GM21367 (cell line): ENCODE measurements at regions not wholly inside any gene's neighbourhood (a gene's known extent, or its start where the extent isn't known, plus 50 kb on each side); places are given as distances from the start of the nearest gene placed in this dataset.
"Not testable (repeated sequence)": the region's sequence is repeated elsewhere in the genome, so short reads cannot be mapped to it uniquely, and the experiment has no call there.

ENCODE experiments used
- ATAC-seq: cut with Tn5 transposase; IDR thresholded peaks from one replicate; pipeline ENCODE4 v1.9.1; 2021; ENCODE audit not compliant: unreplicated experiment

DNA sequence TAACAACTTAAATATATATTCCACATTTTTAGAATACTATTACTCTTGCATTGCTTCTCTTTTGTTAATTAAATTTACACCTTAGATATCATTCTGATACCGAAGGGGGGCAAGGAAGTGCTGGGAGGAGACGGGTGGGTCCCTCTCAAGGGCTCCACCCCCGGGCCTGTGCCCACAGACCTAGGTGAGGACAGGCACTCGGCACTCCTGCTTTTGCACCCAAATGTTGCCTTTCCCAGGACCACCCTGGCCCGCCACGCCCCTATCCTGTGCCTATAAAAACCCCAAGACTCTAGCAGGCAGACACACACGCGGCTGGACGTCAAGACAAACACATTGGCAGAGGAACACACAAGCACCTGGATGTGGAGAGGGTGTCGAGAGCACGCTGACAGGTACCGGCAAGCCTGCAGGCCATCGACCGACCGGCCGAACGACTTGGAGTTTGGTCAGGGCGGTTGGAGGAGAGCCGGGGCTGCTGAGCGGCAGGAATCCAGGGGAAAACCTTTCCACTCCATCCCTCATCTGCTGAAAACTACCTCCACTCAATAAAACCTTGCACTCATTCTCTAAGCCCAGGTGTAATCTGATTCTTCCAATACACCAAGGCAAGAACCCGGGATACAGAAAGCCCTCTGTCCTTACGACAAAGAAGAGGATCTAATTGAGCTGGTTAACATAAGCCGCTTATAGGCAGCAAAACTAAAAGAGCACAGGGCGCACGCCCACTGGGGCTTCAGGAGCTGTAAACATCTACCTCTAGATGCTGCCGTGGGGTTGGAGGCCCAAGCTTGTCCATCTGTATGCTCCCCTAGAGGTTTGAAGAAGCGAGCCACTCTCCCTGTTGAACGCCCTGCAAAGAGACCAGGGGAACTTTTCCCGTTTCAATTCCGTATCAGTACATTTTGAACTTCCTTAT lies 197.4 kb upstream of the PRSS16 start:
- ATAC-seq = no peak

DNA sequence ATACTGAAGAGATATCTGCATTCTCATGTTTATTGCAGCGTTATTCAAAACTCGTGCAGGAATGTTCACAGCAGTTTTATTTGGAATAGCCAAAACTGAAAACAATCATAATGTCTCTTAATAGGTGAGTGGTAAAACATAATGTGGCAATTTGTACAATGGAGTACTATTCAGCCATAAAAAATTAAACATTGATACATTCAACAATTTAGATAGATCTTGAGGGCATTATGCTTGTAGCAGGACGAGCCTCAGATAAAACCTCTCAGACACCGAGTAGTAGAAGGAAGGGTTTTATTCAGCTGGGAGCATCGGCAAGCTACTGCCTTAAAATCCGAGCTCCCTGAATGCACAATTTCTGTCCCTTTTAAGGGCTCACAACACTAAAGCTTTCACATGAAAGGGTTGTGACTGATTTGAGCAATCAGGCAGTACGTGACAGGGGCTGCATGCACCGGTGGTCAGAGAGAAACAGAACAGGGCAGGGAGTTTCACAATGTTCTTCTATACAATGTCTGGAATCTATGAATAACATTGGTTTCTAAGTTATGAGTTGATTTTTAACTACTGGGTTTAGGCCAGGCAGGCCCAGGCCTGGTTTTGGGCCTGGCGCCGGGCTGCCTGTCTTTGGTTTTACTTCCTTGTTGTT lies 195.3 kb upstream of the PRSS16 start:
- not testable (repeated sequence) for ATAC-seq

DNA sequence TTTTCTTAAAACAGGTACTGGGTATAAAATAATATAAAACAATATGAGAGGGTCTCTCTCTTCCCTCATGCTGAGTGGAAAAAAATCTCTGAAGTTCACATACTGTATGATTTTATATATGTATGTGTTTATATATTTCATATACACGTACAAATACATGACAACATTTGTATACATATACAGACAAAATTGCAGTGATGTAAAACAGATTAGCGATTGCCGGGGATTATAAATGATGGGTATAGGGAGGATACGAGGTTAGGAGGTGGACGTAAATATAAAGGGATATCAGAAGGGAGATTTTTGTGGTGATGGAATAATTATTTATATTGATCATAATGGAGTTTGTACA lies 194.8 kb upstream of the PRSS16 start:
- ATAC-seq = no peak

DNA sequence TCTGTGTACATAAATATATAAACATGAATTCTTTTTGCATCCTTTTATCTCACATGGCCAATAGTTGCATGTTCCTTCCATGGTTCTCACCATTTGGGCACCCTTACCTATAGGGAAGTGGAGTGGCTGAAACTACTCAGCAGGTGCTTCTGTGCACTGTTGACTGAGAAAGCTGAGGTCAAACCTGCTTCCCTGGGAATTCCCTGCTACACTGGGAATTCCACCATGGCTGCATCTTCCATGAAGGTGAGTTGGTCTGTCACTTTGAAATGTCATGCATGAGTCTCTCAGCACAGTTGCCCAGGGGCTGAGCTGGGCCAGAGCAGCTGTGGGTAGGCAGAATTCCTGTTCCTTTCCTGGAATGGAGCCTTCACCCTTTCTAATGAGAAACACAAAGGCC lies 193.8 kb upstream of the PRSS16 start:
- no peak for ATAC-seq

DNA sequence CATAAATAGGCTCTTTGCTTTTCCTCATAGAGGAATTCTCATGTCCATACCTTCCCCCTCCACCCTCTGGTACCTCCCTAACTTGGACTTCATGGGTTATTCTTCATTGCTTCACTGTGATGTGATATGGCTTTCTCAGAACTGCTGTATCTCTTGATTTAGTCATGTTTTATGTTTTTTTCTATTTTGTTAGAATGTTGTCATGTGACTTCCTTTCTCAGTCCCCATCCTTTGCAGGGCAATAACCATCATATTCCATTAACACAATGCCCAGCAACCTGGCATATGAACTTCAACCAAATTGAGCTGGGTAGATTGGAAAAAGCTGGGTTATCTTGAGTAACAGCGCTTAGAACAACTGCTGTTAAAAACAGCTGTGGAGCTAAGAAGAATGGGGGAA lies 190.9 kb upstream of the PRSS16 start:
- no peak for ATAC-seq

DNA sequence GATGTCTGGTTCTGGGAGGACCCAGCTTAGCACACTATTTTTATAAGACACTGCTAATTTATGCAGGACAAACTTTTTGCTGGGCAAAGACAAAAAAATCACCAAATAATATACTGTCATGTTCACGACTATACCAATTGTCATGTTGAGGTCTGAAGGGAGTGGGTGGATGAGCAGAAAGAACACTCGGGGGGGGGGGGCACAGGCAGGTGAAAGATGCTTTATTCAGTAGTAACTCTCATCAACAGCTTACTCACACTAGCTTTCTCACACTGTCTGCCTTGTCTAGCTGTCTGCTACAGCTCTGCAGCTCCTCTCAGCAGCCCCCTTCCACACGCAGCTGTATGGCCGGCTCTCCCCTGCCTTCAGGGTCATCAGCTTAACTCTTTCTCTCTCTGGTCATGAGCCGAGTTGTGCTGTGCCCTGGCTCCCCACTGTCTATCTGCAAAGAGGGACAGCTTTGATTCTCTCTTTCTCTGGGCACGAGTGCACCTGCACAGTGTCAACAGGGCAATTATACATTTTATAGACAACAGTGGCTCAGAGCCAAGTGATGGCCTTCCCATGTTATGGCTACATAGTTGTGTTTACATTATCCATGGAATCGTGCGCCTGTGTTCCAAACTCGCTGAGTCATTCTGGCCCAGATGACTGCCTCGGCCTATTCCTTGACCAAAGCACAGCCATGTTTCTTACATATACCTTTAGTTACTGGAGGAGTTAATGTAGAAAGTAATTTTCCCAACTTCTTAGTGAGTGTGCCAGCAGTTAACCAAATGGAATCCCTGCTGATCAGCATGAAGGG lies 187.7 kb upstream of the PRSS16 start:
- no peak for ATAC-seq

DNA sequence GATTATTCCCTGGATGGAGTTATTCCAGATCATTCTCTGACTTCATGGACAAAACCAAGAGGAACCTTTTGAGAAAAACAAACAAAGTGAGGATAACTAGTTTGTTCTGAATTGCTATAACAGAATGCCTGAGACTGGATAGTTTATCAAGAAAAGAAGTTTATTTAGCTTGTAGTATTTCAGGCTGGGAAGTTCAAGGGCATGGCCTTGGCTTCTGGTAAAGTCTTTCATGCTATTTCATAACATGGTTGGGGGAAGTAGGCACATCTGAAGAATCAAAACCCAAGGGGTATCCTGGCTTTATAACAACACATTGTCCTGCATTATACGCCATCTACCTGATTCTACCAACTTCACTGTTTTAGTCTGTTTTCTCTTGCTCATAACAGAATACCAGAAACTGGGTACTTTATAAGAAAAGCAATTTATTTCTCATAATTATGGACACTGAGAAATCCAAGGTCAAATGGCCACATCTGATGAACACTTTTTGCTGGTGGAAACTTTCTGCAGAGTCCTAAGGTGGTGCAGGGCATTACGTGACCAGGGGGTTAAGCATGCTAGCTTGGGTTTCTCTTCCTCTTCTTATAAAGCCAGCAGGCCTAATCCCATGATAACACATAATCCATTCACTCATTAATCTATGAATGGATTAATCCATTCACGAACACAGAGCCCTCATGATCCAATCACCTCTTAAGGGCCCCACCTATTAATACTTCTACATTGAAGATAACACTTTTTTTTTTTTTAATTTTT lies 186.1 kb upstream of the PRSS16 start:
- ATAC-seq = no peak

DNA sequence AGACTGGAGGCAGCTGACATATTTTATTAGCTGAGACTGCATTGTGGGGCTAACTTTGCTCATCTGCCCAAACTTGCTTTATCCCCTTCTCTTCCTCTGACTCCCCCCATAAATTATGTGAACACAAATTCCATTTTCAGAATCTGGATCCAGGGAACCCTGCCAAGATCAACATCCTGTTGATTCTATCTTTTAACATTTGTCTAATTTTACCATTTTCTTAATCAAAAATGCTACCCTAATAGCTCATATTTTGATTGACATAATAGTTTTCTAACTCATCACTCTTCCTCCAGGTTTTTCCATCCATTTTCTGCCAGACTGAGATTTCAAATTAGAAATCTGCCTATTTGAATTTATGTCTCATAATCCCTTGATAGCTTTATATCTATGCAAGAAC lies 184.7 kb upstream of the PRSS16 start:
- ATAC-seq = no peak

DNA sequence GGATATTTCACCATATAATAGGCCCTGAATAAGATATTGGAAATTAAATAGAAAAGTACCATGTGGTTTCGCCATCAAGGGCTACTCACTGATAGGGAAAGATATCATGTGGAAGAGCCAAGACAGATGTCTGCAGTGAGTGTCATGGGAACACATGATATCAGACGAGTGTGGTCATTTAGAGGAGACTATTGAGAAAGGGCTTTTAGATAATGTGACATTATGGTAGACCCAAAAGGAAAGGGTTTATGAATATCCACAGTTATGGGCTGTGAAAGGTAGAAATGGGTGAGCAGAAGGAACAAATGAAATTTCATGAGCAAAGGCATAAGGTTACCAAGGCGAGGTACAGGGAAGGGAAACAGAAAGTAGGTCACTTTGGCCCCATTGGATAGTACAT lies 182.3 kb upstream of the PRSS16 start:
- ATAC-seq = no peak

DNA sequence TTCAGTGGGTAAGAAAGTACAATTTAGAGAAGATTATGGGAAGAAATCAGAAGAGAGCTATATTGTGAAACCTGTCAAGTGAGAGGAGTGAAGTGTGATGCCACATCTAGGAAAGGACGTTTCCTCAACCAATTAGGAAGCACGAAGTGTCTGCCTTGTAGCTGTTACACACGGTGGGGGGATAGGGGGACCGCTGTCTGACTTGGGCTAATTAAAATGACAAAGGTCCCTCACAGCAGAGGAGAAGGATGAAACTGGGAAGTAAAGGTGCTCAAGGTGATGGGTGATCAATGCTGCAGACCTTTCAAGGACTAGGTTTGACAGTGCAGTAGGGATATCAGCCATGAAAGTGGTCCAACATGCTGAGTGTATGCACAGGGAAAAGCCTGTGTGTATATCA lies 181.1 kb upstream of the PRSS16 start:
- no peak for ATAC-seq

DNA sequence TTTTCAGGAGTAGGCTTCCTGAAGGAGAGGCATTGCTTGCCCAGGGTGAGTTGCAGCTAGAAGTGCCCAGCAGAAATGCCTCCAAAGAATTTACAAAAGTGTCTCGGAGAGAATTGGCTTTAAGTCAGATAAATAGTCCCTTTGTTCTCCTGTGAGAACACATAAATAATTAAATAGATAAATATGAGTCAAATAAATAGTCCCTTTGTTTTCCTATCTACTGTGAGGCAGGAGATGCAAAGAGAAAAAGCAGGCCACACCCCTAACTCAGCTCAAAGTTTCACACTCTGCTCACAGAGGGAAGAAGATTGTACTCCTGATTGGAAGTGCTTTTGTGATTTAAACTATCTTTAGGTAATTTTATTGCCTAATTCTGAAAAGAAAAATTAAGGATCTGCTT lies 180.7 kb upstream of the PRSS16 start:
- ATAC-seq = no peak

DNA sequence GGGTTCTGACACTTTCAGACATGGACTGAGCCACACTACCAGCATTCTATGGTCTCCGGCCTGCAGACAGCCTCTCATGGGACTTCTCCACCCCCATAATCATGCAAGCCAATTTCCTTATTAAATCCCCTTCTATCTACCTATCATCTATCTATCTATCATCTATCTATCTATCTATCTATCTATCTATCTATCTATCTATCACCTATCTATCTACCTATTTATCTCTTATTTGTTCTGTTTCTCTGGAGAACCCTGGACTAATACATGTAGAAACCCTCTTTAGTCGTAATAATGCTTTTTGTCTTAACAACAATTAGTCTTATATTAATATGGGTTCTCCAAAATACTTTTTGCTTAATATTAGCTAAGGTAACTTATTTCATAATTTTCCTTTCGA lies 174.1 kb upstream of the PRSS16 start:
- ATAC-seq = no peak

DNA sequence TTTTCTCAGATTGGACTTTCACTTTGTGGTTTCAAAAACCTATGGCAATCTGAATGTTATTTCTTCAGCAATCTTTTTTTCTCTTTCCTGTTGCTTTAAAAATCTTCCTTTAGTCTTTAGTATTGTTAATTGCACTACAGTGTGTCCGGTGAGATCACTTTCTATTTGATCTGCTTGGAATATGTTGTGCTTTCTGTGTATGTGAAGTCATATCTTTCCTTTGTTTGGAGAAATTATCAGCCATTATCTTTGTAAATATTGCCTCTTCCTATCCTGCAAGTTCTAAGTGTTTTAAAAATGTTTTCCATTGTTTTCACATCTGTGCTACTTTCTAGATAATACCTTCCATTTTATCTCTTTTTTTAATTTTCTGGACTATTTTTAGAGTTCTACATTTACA lies 171.4 kb upstream of the PRSS16 start:
- no peak for ATAC-seq

DNA sequence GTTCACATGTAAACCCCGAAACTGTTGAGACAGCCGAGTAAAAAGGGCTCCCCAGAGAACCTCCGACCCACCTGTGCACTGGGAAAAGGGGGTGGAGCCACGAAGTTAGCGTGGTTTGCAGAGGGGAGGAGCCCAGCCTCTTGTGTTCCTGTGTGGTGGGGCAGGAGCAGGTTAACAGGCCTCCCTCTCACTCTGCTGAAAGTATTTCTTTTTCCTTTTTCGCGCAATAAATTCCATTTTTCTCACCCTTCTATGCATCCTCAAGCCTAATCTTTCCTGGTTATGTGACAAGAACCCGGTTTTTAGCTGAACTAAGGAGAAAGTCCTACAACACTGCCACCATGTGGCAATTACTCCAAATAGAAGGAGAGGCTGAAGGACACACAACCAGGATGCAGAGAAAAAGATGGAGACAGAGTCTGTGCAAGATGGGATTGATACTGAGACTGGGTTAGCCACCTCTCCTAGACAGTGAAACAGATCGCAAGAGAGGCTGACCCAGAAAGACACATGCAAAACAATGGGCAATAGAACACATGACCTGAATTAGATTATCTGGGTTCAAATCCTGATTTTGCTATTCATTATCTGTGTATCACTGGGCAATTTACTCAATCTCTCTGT lies 168.7 kb upstream of the PRSS16 start:
- peak; percentile 82 for ATAC-seq

DNA sequence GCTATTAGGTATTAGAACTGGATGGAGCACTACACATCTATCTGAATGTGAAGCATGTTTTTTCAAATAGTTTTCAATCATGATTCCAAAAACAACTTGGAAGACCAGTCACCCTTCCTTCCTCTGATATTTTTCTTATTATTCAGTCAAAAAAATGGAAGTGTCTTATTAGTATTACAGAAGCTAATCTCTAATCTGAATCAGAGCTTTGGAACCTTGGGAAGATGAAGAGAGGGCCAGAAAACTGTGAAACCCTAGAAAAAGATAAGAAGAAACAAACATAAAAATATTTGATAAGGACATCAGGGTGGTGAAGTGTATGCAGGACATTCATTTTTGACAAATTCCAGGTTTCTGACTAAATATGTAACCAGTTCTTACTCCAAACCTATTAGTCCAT lies 166.3 kb upstream of the PRSS16 start:
- ATAC-seq = no peak

DNA sequence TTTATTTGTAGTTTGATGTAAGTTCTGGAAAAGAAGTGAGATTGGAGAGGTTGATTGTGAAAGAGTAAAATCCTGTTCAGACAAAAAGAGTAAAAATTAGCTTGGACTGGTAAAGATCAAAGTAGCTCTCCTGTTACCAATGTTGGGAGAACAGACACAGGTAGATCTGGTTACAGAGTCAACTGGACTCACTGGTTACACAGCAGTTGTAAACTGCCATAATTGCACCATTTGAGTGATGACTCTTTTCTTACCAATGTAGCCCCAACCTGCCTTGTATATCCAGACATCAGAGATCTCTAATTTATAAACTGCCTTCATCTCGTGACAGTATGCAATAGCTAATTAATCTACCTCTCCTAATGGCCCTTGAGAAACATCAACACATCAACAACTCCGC lies 165.6 kb upstream of the PRSS16 start:
- no peak for ATAC-seq

DNA sequence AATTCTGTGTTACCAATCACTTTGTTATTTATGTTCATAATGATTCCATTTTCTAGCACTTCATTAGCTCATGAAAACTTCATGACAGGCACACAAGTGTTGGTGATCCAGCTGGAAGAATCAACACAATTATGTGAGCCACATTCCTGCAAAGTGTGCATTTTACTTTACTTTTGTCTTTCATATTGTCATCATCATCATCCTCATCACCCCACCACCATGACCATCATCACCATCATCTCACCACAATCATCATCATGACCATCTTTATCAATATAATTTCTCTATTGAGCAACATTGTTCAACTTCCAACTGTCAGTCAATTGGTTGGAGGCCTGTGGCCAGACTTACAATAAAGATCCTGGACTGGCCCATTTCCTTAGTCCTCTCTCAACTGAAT lies 159.4 kb upstream of the PRSS16 start:
- ATAC-seq = no peak

DNA sequence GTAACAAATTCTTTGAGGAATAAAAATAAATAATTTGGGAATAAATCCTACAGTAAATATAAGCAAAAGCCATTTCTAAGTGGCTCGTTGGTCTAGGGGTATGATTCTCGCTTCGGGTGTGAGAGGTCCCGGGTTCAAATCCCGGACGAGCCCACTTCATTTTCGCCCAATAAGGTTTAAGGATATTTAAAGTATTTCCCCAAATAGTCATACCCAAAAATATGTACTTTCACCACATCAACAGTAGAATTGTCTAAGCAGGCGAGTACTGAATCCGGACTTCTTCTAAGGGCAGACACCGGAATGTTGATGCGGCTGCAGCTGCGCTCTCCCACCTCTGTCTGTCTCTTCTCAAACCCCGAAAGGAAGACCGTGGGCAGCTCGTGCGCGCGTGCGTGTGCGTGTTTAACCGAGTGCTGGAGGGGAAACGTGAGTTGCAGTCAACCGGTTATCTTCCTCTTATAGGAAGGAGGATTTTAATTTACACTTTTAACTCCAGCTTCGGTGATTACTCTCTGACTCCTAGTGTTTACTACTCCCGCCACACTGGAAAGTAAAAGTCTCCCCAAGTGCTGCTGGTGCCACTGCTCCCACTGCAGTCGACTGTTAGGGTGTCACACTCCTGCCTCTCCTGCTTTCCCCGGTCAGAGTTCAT lies 155.7 kb upstream of the PRSS16 start:
- no peak for ATAC-seq

DNA sequence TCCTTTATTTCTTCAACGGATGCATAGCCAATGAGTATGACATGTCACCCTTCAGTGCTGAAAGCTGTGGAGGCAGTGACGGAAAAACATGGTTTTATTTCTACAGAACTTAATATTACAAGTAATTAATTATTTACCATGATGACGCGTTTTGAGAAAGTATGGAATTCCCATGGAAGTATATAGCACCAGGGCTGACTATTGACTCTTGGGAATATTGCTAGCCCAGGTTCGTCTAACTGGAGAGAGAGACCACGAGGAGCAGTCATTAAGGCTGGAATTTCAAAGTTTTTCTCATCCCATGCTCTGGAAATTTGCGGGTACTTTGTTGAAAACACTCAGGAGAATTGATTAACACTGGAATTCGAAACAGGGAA lies 155.2 kb upstream of the PRSS16 start:
- ATAC-seq = no peak

DNA sequence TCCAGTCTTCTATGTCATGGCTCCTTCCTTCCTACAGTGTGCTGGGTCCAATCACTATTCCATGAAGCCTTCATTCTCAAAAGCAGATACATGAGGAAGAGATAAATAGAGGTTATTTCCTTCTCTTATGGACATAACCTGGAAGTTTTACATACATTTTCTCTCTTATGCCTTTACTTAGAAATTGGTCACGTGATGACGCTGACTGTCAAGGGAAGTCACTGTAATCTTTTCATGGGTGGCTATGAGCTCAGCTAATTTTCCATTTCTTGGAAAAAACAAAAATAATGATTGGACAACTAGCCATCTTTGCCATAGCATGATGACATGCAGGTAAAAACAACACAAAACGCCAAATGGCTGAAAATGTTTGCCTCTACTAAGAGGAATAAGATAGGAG lies 151.6 kb upstream of the PRSS16 start:
- ATAC-seq = no peak
